ENCODE measurements at regions not wholly inside any gene's neighbourhood (a gene's known extent, or its start where the extent isn't known, plus 50 kb on each side); places are given as distances from the start of the nearest gene placed in this dataset.
A peak's percentile ranks its signal among the peaks of the same experiment; 100 is the strongest.
"Not testable (repeated sequence)": the region's sequence is repeated elsewhere in the genome, so short reads cannot be mapped to it uniquely, and the experiment has no call there.

GRCh38 chr14:53714495-53715192 lies 242.0 kb downstream of the BMP4 start:
- H3K4me3 ChIP-seq (replicated peaks; ENCODE audit: insufficient read depth, low read length), result no peak overlapping the region
- DNase-seq (ENCODE audit: low read depth in 1 of 2, low spot score in 1 of 2), result no peak
- peaks cover 2% of the 10 kb centered on the region for H3K27me3 ChIP-seq (ENCODE audit: insufficient read depth, poor library complexity, severe bottlenecking)
- TF ChIP-seq POLR2AphosphoS5 (IDR thresholded peaks at IDR 0.05; ENCODE audit: low read depth), result no peak
- TF ChIP-seq SPI1 (IDR thresholded peaks at IDR 0.05; ENCODE audit: borderline replicate concordance, low read depth), result 0 out of 2 replicates have a peak, but pooled peaks have one; percentile 6
- no peak overlapping the region for H3K27ac ChIP-seq (replicated peaks)

- not testable (repeated sequence) for H3K27me3 ChIP-seq (ENCODE audit: insufficient read depth, poor library complexity, severe bottlenecking); H3K27ac ChIP-seq (replicated peaks); DNase-seq (ENCODE audit: low read depth in 1 of 2, low spot score in 1 of 2); H3K4me3 ChIP-seq (replicated peaks; ENCODE audit: insufficient read depth, low read length)
Observed at GRCh38 chr14:53712901-53713300, 243.7 kb downstream of the BMP4 start.

- H3K4me3 ChIP-seq (replicated peaks; ENCODE audit: insufficient read depth, low read length), result no peak overlapping the region
- H3K27me3 ChIP-seq (ENCODE audit: insufficient read depth, poor library complexity, severe bottlenecking), result no peaks in the 10 kb centered on the region
- H3K27ac ChIP-seq (replicated peaks), result no peak overlapping the region
- TF ChIP-seq CTCF (IDR thresholded peaks at IDR 0.05; ENCODE audit: insufficient read depth, low read length), result no peak
- no peak for DNase-seq (ENCODE audit: low read depth in 1 of 2, low spot score in 1 of 2)
Observed at GRCh38 chr14:53711205-53711604, 245.4 kb downstream of the BMP4 start.

GRCh38 chr14:53710615-53711014 lies 246.0 kb downstream of the BMP4 start:
- TF ChIP-seq REST (IDR thresholded peaks at IDR 0.05; ENCODE audit: insufficient replicate concordance, low read depth) (no peak), CTCF (IDR thresholded peaks at IDR 0.05; ENCODE audit: insufficient read depth, low read length) (no peak), POLR2AphosphoS5 (IDR thresholded peaks at IDR 0.05; ENCODE audit: low read depth) (no peak), SPI1 (IDR thresholded peaks at IDR 0.05; ENCODE audit: borderline replicate concordance, low read depth) (no peak), GABPA (IDR thresholded peaks at IDR 0.05; ENCODE audit: low read depth) (no peak)
- Histone ChIP-seq H3K27me3 (ENCODE audit: insufficient read depth, poor library complexity, severe bottlenecking) (no peaks in the 10 kb centered on the region), H3K4me3 (replicated peaks; ENCODE audit: insufficient read depth, low read length) (no peak overlapping the region), H3K27ac (replicated peaks) (no peak overlapping the region)
- DNase-seq (ENCODE audit: low read depth in 1 of 2, low spot score in 1 of 2), result no peak

GRCh38 chr14:53709381-53709780 lies 247.2 kb downstream of the BMP4 start:
- DNase-seq (ENCODE audit: low read depth in 1 of 2, low spot score in 1 of 2), result no peak
- Histone ChIP-seq H3K27ac (replicated peaks) (no peak overlapping the region), H3K4me3 (replicated peaks; ENCODE audit: insufficient read depth, low read length) (no peak overlapping the region), H3K27me3 (ENCODE audit: insufficient read depth, poor library complexity, severe bottlenecking) (no peaks in the 10 kb centered on the region)
- TF ChIP-seq CTCF (IDR thresholded peaks at IDR 0.05; ENCODE audit: insufficient read depth, low read length), result no peak
- no peak for TF ChIP-seq POLR2AphosphoS5 (IDR thresholded peaks at IDR 0.05; ENCODE audit: low read depth)
- TF ChIP-seq GABPA (IDR thresholded peaks at IDR 0.05; ENCODE audit: low read depth), result no peak
- TF ChIP-seq SPI1 (IDR thresholded peaks at IDR 0.05; ENCODE audit: borderline replicate concordance, low read depth), result no peak

Data from HL-60 (cell line).